Gastroesophageal sphincter (tissue), 4 donors: ENCODE measurements at regions not wholly inside any gene's neighbourhood (a gene's known extent, or its start where the extent isn't known, plus 50 kb on each side); places are given as distances from the start of the nearest gene placed in this dataset.
"Not testable (repeated sequence)": the region's sequence is repeated elsewhere in the genome, so short reads cannot be mapped to it uniquely, and the experiment has no call there.

Source experiments
- ATAC-seq: fragments of 150-250 bp; one replicate; pipeline ENCODE4 v1.9.1; 2016; ENCODE audit warnings: mild to moderate bottlenecking, moderate library complexity
- H3K27ac ChIP-seq, 4 donors: fragments of 200-600 bp; sonication (generic) in 3 of 4; 1 replicate in 3 of 4; 2 replicates in 1 of 4; pipeline ENCODE4 v1.5.1; 2016 to 2019
- H3K27me3 ChIP-seq: fragments of 200-600 bp; sonication (generic); one replicate; pipeline ENCODE4 v1.5.1; 2019
- H3K36me3 ChIP-seq, 2 donors: fragments of 200-600 bp; sonication (generic); one replicate each; pipeline ENCODE4 v1.5.1; 2019; ENCODE audit warnings: control low read depth in 1 of 2
- H3K4me1 ChIP-seq, 3 donors: fragments of 200-600 bp; sonication (generic); 1 replicate in 2 of 3; 2 replicates in 1 of 3; pipeline ENCODE4 v1.5.1; 2016 to 2019; ENCODE audit warnings: control low read depth in 2 of 3
- H3K4me3 ChIP-seq, 2 donors: fragments of 200-600 bp; sonication (generic); one replicate each; pipeline ENCODE4 v1.5.1; 2019; ENCODE audit warnings: mild to moderate bottlenecking in 1 of 2, moderate library complexity in 1 of 2
- H3K9me3 ChIP-seq, 3 donors: fragments of 200-600 bp; sonication (generic); one replicate each; pipeline ENCODE4 v1.5.1; 2017 to 2019; ENCODE audit warnings: control low read depth in 2 of 3
- EP300 ChIP-seq: sonication (generic); formaldehyde crosslinking; IDR thresholded peaks from one replicate; pipeline ENCODE4 v1.6.1; 2017; ENCODE audit warnings: antibody characterized with exemption, mild to moderate bottlenecking
- POLR2A ChIP-seq, 2 donors: fragments of 450-650 bp; IDR thresholded peaks; one replicate each; pipeline ENCODE4 v1.6.1; 2017; ENCODE audit warnings: antibody characterized with exemption in 2 of 2, mild to moderate bottlenecking in 2 of 2, moderate library complexity in 1 of 2
- POLR2AphosphoS5 ChIP-seq: sonication (generic); formaldehyde crosslinking; IDR thresholded peaks from one replicate; pipeline ENCODE4 v1.6.1; 2017; ENCODE audit warnings: antibody characterized with exemption
- WGBS, 2 donors: methylation state at CpG; one replicate each; pipeline ENCODE4 v1.1.5; 2018; ENCODE audit warnings: low coverage in 1 of 2; 5-methylcytosine and 5-hydroxymethylcytosine counted together
- TF ChIP-seq, protein P1 (sequence below), 4 experiments: fragments of 200-600 bp in 2 of 4; fragments of 450-650 bp in 2 of 4; sonication (generic) in 1 of 4; IDR thresholded peaks; one replicate each; pipeline ENCODE4 v1.5.1; 2017 to 2019; ENCODE audit warnings: antibody characterized with exemption in 4 of 4, mild to moderate bottlenecking in 2 of 4, moderate library complexity in 2 of 4

DNA sequence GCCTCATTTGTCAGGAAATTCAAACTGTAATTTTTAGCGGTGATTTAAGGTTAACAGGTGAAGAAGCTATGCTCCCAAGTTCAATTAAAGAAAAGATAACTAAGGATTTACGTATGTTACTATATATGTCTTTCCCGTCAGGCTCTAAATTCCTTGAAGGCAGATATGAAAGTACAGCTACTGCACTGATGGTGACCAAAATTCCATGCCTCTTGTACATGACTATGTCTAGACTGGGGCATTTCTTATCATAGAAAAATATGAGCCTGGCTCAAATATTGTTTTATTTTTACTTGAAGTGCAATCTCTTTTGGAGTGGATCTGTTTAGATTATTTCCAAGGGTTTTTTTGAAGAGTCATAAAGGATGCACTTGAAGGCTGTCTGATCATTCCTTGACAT is 647.1 kb upstream of the KCNMB2 start:
- H3K9me3 ChIP-seq, result no peaks in the 10 kb centered on the region
- ATAC-seq, result no peak
- H3K27me3 ChIP-seq, result no peaks in the 10 kb centered on the region

DNA sequence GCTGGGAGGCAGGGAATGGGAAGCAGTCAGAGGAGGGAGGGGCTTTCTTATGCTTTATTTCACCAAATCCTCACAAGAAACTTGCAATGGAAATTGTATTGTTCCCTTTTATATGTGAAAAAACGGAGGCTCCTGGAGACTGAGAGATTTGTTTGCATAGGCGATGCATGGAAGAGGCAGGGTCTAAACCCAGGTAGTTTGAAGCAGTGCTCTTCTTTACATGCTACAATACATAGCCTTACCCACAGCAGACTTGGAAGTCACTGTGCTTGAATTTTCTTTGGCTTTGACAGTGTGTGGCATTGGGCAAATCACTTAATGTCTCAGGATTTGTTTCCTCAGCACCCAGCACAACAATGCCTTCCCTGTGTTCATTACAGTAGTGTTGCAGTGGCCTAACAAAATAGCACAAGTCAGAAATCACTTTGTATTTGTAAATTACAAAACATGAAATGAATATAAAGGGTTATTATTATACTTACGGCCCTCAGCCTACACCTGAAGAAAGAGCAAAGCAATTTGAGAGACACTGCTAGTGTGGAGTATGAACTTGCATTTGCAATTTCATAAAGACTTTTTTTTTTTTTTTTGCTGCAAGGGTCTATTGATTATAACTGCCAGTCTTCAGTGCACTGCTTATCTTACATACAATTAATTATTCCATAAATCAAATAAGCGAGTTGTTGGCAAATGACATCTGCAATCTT is 646.4 kb upstream of the KCNMB2 start:
- Histone ChIP-seq H3K4me1 (peaks cover 0 to 19% (median 0%) of the 10 kb centered on the region in 3 donors), H3K4me3 (no peak overlapping the region), H3K9me3 (no peaks in the 10 kb centered on the region), H3K27ac (no peak overlapping the region), H3K27me3 (no peaks in the 10 kb centered on the region), H3K36me3 (no peaks in the 10 kb centered on the region)
- TF ChIP-seq, protein P1, sequence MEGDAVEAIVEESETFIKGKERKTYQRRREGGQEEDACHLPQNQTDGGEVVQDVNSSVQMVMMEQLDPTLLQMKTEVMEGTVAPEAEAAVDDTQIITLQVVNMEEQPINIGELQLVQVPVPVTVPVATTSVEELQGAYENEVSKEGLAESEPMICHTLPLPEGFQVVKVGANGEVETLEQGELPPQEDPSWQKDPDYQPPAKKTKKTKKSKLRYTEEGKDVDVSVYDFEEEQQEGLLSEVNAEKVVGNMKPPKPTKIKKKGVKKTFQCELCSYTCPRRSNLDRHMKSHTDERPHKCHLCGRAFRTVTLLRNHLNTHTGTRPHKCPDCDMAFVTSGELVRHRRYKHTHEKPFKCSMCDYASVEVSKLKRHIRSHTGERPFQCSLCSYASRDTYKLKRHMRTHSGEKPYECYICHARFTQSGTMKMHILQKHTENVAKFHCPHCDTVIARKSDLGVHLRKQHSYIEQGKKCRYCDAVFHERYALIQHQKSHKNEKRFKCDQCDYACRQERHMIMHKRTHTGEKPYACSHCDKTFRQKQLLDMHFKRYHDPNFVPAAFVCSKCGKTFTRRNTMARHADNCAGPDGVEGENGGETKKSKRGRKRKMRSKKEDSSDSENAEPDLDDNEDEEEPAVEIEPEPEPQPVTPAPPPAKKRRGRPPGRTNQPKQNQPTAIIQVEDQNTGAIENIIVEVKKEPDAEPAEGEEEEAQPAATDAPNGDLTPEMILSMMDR (IDR thresholded peaks at IDR 0.05), result no peak
- ATAC-seq, result no peak
- WGBS, 2 donors, result 73 to 83% methylated on average over 4 of the region's 4 CpGs

More for the DNA sequence above, 647.1 kb upstream of the KCNMB2 start:
- Histone ChIP-seq H3K36me3 (no peaks in the 10 kb centered on the region), H3K4me1 (peaks cover 0 to 19% (median 0%) of the 10 kb centered on the region in 3 donors), H3K27ac (no peak overlapping the region), H3K4me3 (no peak overlapping the region)
- WGBS, 2 donors, result 96 to 97% methylated on average over 3 of the region's 3 CpGs
- TF ChIP-seq EP300 (no peak), POLR2AphosphoS5 (no peak), POLR2A (IDR thresholded peaks at IDR 0.05) (no peak)
- TF ChIP-seq, protein P1 (IDR thresholded peaks at IDR 0.05), result no peak

DNA sequence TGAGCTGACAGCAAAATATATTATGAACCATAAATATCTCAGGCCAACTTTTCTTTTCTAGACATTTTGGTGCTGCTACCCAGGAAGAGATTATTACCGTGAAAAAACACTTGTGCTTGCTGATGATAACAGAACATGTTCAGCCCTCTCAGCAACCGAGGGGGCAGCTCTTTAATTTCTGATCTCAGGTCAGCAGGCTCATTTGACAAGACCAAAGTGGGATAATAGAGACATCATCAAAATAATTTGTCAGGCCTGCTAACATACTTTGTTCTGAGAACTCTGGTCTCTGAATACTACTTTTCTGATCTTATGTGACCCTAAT is 645.9 kb upstream of the KCNMB2 start:
- Histone ChIP-seq H3K36me3 (no peaks in the 10 kb centered on the region), H3K4me1 (peaks cover 0 to 19% (median 0%) of the 10 kb centered on the region in 3 donors), H3K27ac (no peak overlapping the region), H3K27me3 (no peaks in the 10 kb centered on the region), H3K4me3 (no peak overlapping the region), H3K9me3 (no peaks in the 10 kb centered on the region)
- TF ChIP-seq POLR2AphosphoS5 (no peak), EP300 (no peak), POLR2A (IDR thresholded peaks at IDR 0.05) (no peak)
- TF ChIP-seq, protein P1 (IDR thresholded peaks at IDR 0.05), result no peak
- ATAC-seq, result no peak
- 49 to 51% methylated on average over 2 of the region's 2 CpGs for WGBS, 2 donors

DNA sequence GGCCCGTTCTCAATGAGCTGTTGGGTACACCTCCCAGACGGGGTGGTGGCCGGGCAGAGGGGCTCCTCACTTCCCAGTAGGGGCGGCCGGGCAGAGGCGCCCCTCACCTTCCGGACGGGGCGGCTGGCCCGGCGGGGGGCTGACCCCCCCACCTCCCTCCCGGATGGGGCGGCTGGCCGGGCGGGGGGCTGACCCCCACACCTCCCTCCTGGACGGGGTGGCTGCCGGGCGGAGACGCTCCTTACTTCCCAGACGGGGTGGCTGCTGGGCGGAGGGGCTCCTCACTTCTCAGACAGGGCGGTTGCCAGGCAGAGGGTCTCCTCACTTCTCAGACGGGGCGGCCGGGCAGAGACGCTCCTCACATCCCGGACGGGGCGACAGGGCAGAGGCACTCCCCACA is 644.7 kb upstream of the KCNMB2 start:
- H3K27me3 ChIP-seq, H3K27ac ChIP-seq, ATAC-seq, H3K36me3 ChIP-seq, H3K4me3 ChIP-seq, H3K9me3 ChIP-seq: not testable (repeated sequence)
- peaks cover 0 to 13% (median 0%) of the 10 kb centered on the region in 3 donors for H3K4me1 ChIP-seq
- 80% methylated on average over 1 of the region's 29 CpGs; no CpG with 5 or more reads in 1 of the 2 donors for WGBS, 2 donors

DNA sequence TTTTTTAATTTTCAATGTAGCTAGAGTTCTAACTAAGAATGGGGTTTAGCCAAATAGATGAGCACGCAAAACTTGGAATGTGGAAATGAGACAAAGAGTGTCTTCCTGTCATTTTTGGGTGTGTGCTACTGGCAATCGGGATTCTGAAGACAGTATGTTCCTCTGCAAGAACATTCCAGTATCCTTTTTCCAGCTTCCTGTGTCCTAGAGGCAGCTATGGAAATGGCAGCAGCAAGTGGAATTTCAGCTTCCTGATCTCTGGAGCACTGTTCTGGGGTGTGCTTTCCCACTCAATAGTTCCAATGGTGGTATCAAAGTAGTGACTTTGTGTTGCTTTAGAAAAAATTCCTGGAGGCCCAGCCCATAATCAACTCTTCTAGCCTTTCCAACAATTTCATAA is 642.9 kb upstream of the KCNMB2 start:
- TF ChIP-seq POLR2AphosphoS5 (peak; percentile 40), POLR2A (IDR thresholded peaks at IDR 0.05) (no peak), EP300 (no peak)
- TF ChIP-seq, protein P1 (IDR thresholded peaks at IDR 0.05), result peak in 3 of 4 experiments; percentile 25 to 48 (median 35)
- no peak overlapping the region for H3K4me3 ChIP-seq
- 60 to 82% methylated on average over 2 of the region's 2 CpGs for WGBS, 2 donors
- ATAC-seq, result peak; percentile 86
- H3K27me3 ChIP-seq, result no peaks in the 10 kb centered on the region
- peak overlapping the region in 2 of 4 donors; percentile 18 to 31 for H3K27ac ChIP-seq
- peaks cover 0 to 17% (median 0%) of the 10 kb centered on the region in 3 donors for H3K9me3 ChIP-seq
- no peaks in the 10 kb centered on the region for H3K36me3 ChIP-seq
- H3K4me1 ChIP-seq, result peaks cover 0 to 8% (median 0%) of the 10 kb centered on the region in 3 donors
